Naive thymus-derived CD4-positive, alpha-beta T cell (primary cell): ENCODE measurements at regions not wholly inside any gene's neighbourhood (a gene's known extent, or its start where the extent isn't known, plus 50 kb on each side); places are given as distances from the start of the nearest gene placed in this dataset.

Source experiments
- ATAC-seq: fragments of 150-1000 bp; cut with Tn5 transposase; 2 replicates; pipeline ENCODE4 v1.10.0; 2021; ENCODE audit warnings: mild to moderate bottlenecking, moderate library complexity
- CTCF ChIA-PET: fragments of 350-600 bp; sonication (Branson Sonifier 250); formaldehyde crosslinking; loops from one replicate; lab custom pipeline; 2021; ENCODE audit warnings: antibody characterized with exemption; lab: Charles Lee
- POLR2A ChIA-PET: fragments of 350-600 bp; sonication (Branson Sonifier 250); formaldehyde crosslinking; loops from one replicate; lab custom pipeline; 2021; ENCODE audit warnings: antibody characterized with exemption, inconsistent platforms; lab: Charles Lee
- DNase-seq, 9 donors: peaks; one replicate each; pipeline versions ENCODE4 v3.0.0 to v3.0.0-alpha.2; 2020 to 2022; ENCODE audit warnings: mixed read lengths in 1 of 9
- H3K27ac ChIP-seq: one replicate; pipeline ENCODE4 v1.7.0; 2013; ENCODE audit warnings: mild to moderate bottlenecking, low read depth, low read length, moderate library complexity
- H3K27me3 ChIP-seq, 2 donors: one replicate each; pipeline ENCODE4 v1.7.0; 2013; ENCODE audit warnings: low read length in 2 of 2, mild to moderate bottlenecking in 2 of 2, moderate library complexity in 2 of 2; ENCODE audit not compliant: control insufficient read depth in 2 of 2, insufficient read depth in 2 of 2
- H3K36me3 ChIP-seq, 3 experiments: 1 replicate in 2 of 3; 2 replicates in 1 of 3; pipeline ENCODE4 v1.7.0; 2013; ENCODE audit warnings: low read length in 3 of 3, mild to moderate bottlenecking in 3 of 3, moderate library complexity in 1 of 3; ENCODE audit not compliant: insufficient read depth in 3 of 3, control insufficient read depth in 2 of 3
- H3K4me1 ChIP-seq, 2 donors: one replicate each; pipeline ENCODE4 v1.7.0; 2013; ENCODE audit warnings: low read length in 2 of 2, mild to moderate bottlenecking in 2 of 2, moderate library complexity in 1 of 2; ENCODE audit not compliant: control insufficient read depth in 2 of 2, insufficient read depth in 2 of 2
- H3K4me3 ChIP-seq: 2 replicates; pipeline ENCODE4 v1.7.0; 2013; ENCODE audit warnings: mild to moderate bottlenecking, low read length
- H3K9me3 ChIP-seq, 3 experiments: 1 replicate in 2 of 3; 2 replicates in 1 of 3; pipeline ENCODE4 v1.7.0; 2013; ENCODE audit warnings: low read length in 3 of 3; ENCODE audit not compliant: control insufficient read depth in 2 of 3
- H3K27ac Mint-ChIP-seq, 9 donors: one replicate each; pipeline ENCODE4 v1.8.0; 2020 to 2022; ENCODE audit warnings: mixed read lengths in 9 of 9, mild to moderate bottlenecking in 8 of 9, moderate library complexity in 5 of 9, inconsistent platforms in 2 of 9
- H3K27me3 Mint-ChIP-seq, 5 donors: one replicate each; pipeline ENCODE4 v1.8.0; 2021 to 2022; ENCODE audit warnings: mixed read lengths in 5 of 5, mild to moderate bottlenecking in 1 of 5
- H3K36me3 Mint-ChIP-seq, 5 donors: one replicate each; pipeline ENCODE4 v1.8.0; 2020 to 2022; ENCODE audit warnings: mixed read lengths in 5 of 5, mild to moderate bottlenecking in 3 of 5, inconsistent platforms in 1 of 5
- H3K4me1 Mint-ChIP-seq, 7 donors: one replicate each; pipeline ENCODE4 v1.8.0; 2020 to 2022; ENCODE audit warnings: mixed read lengths in 7 of 7, mild to moderate bottlenecking in 3 of 7, inconsistent platforms in 1 of 7
- H3K4me3 Mint-ChIP-seq, 10 donors: one replicate each; pipeline ENCODE4 v1.8.0; 2020 to 2022; ENCODE audit warnings: mild to moderate bottlenecking in 10 of 10, mixed read lengths in 10 of 10, moderate library complexity in 6 of 10, inconsistent platforms in 2 of 10
- H3K9me3 Mint-ChIP-seq, 11 donors: one replicate each; pipeline ENCODE4 v1.8.0; 2020 to 2022; ENCODE audit warnings: mixed read lengths in 11 of 11, mild to moderate bottlenecking in 4 of 11, inconsistent platforms in 1 of 11, moderate library complexity in 1 of 11
- intact Hi-C, 2 donors: fragments of 100-400 bp; cut with micrococcal nuclease; formaldehyde crosslinking; loops; one replicate each; pipeline ENCODE4 v1.15.1; 2023

DNA sequence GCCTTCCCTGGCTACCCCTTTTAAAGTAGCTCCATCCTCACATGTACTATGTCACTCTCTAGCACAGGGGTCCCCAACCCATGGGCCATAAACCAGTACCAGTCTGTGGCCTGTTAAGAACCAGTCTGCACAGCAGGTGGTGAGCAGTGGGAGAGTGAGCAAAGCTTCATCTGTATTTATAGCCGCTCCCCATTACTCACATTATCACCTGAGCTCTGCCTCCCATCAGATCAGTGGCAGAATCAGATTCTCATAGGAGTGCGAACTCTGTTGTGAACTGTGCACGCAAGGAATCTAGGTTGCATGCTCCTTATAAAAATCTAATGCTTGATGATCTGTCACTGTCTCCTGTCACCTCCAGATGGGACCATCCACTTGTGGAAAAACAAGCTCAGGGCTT lies 116.6 kb upstream of the FOXD3 start:
- H3K4me1 ChIP-seq = no peaks in the 10 kb centered on the region
- H3K9me3 Mint-ChIP-seq = peaks cover 0 to 2% (median 0%) of the 10 kb centered on the region in 11 donors
- H3K4me3 ChIP-seq = no peak overlapping the region
- H3K27me3 ChIP-seq = no peaks in the 10 kb centered on the region
- ChIA-PET CTCF (no interaction called here), POLR2A (no interaction called here)
- intact Hi-C loops = no loop called here
- H3K27me3 Mint-ChIP-seq = peaks cover 0 to 43% (median 16%) of the 10 kb centered on the region in 5 donors
- H3K4me1 Mint-ChIP-seq = no peaks in the 10 kb centered on the region
- no peak overlapping the region for H3K27ac ChIP-seq
- ATAC-seq = no peak
- H3K36me3 ChIP-seq = no peaks in the 10 kb centered on the region
- H3K9me3 ChIP-seq = no peaks in the 10 kb centered on the region
- no peak for DNase-seq
- H3K27ac Mint-ChIP-seq = no peak overlapping the region
- H3K4me3 Mint-ChIP-seq = no peak overlapping the region
- no peaks in the 10 kb centered on the region for H3K36me3 Mint-ChIP-seq

DNA sequence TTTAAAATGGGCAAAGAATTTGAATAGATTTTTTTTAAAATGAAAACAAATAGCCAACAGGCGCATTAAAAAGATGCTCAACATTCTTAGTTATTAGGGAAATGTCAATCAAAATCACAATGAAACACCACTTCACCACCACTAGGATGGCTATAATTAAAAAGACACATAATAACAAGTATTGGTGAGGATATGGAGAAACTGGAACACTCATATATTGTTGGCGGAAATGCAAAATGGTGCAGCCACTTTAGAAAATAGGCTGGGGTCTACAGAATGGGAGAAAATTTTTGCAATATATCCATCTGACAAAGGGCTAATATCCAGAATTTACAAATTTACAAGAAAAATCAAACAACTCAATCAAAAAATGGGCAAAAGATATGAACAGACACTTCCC lies 107.8 kb upstream of the FOXD3 start:
- ATAC-seq = no peak

DNA sequence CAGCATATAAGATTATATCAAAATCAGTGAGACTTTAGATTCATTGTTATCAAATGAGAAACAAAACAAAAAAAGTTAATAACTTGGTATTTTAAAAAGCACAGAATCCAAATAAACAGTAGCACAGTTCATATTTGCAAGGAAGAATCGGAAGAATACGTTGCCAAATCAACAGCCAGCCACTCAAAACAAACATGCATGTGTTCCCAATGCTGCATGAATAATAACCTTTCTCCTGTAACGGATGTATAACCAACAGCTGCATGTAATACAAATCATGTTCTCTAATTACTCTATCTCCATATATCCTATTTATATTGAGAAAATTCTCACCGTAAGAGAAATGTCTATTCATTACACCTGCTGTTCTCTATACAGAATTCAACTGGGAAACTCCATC lies 98.9 kb upstream of the FOXD3 start:
- ATAC-seq = no peak
- Histone ChIP-seq H3K27ac (no peak overlapping the region), H3K27me3 (no peaks in the 10 kb centered on the region), H3K4me1 (no peaks in the 10 kb centered on the region), H3K4me3 (no peak overlapping the region), H3K9me3 (no peaks in the 10 kb centered on the region), H3K36me3 (no peaks in the 10 kb centered on the region)
- H3K27me3 Mint-ChIP-seq = peaks cover 0 to 30% (median 12%) of the 10 kb centered on the region in 5 donors
- intact Hi-C loops = no loop called here
- POLR2A ChIA-PET = no interaction called here
- peaks cover 0 to 3% (median 0%) of the 10 kb centered on the region in 11 donors for H3K9me3 Mint-ChIP-seq
- H3K27ac Mint-ChIP-seq = no peak overlapping the region
- H3K36me3 Mint-ChIP-seq = no peaks in the 10 kb centered on the region
- no peak for DNase-seq
- no peak overlapping the region for H3K4me3 Mint-ChIP-seq
- CTCF ChIA-PET = no interaction called here
- no peaks in the 10 kb centered on the region for H3K4me1 Mint-ChIP-seq

More for the DNA sequence above, 107.8 kb upstream of the FOXD3 start:
- H3K9me3 Mint-ChIP-seq = peaks cover 0 to 17% (median 8%) of the 10 kb centered on the region in 11 donors
- intact Hi-C loops = no loop called here
- no peak overlapping the region for H3K4me3 ChIP-seq
- peaks cover 0 to 4% (median 0%) of the 10 kb centered on the region in 5 donors for H3K36me3 Mint-ChIP-seq
- H3K4me3 Mint-ChIP-seq = no peak overlapping the region
- no peaks in the 10 kb centered on the region for H3K9me3 ChIP-seq
- DNase-seq = no peak
- H3K4me1 Mint-ChIP-seq = no peaks in the 10 kb centered on the region
- ChIA-PET CTCF (no interaction called here), POLR2A (no interaction called here)
- H3K36me3 ChIP-seq = no peaks in the 10 kb centered on the region
- no peaks in the 10 kb centered on the region for H3K27me3 ChIP-seq
- H3K27ac Mint-ChIP-seq = no peak overlapping the region
- no peaks in the 10 kb centered on the region for H3K4me1 ChIP-seq
- peaks cover 0 to 25% (median 19%) of the 10 kb centered on the region in 5 donors for H3K27me3 Mint-ChIP-seq
- no peak overlapping the region for H3K27ac ChIP-seq

DNA sequence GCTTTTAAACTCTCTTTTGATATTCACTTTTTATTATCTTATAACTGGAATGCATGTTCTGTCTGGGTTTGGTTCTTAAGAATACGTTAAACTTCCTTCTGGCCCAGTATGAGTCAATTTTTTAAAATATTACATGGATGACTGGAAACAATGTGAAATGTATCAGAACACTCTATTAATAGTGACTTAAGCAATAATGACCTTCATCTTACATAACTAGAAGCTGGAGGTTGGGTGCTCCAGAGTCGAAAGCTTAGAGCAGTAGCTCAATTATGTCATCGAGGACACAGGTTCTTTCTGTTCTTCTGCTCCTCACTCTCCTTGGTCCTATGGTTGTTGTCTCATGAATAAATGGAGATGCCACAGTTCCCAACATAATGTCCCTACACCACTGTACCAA lies 91.6 kb upstream of the FOXD3 start:
- ATAC-seq (no peak), DNase-seq (no peak)
- peaks cover 0 to 16% (median 5%) of the 10 kb centered on the region in 5 donors for H3K27me3 Mint-ChIP-seq
- no peak overlapping the region for H3K4me3 ChIP-seq
- no peaks in the 10 kb centered on the region for H3K4me1 Mint-ChIP-seq
- H3K36me3 Mint-ChIP-seq = peaks cover 0 to 3% (median 0%) of the 10 kb centered on the region in 5 donors
- no peaks in the 10 kb centered on the region for H3K4me1 ChIP-seq
- H3K36me3 ChIP-seq = no peaks in the 10 kb centered on the region
- H3K4me3 Mint-ChIP-seq = no peak overlapping the region
- H3K27ac ChIP-seq = no peak overlapping the region
- no peaks in the 10 kb centered on the region for H3K27me3 ChIP-seq
- POLR2A ChIA-PET = no interaction called here
- H3K9me3 Mint-ChIP-seq = peaks cover 0 to 16% (median 3%) of the 10 kb centered on the region in 11 donors
- no peaks in the 10 kb centered on the region for H3K9me3 ChIP-seq
- intact Hi-C loops = no loop called here
- H3K27ac Mint-ChIP-seq = no peak overlapping the region
- CTCF ChIA-PET = no interaction called here

DNA sequence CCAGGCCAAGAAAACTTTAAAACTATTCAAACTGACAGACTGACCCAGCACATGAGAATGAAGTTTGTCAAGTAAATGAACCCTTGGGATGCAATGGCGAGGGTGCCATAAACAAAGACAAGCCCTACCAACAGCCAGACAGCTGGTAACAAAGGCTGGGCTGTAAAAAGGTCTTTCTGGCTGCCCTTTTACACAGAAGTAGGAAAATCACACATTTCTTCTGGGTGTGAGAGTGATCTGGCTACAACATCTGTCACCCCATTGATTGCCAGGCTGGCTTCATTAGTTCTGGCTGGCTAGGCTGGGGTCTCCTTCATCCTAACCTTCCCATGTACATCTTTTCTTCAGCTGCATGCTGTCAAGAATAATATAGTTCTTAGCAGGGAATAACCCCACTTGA lies 83.6 kb upstream of the FOXD3 start:
- Mint-ChIP-seq H3K9me3 (peaks cover 0 to 18% (median 5%) of the 10 kb centered on the region in 11 donors), H3K27ac (no peak overlapping the region), H3K4me1 (no peaks in the 10 kb centered on the region), H3K27me3 (peaks cover 0 to 21% (median 9%) of the 10 kb centered on the region in 5 donors), H3K4me3 (no peak overlapping the region), H3K36me3 (peaks cover 0 to 3% (median 0%) of the 10 kb centered on the region in 5 donors)
- Histone ChIP-seq H3K4me3 (no peak overlapping the region), H3K27me3 (no peaks in the 10 kb centered on the region), H3K36me3 (no peaks in the 10 kb centered on the region), H3K9me3 (no peaks in the 10 kb centered on the region), H3K4me1 (no peaks in the 10 kb centered on the region), H3K27ac (no peak overlapping the region)
- ChIA-PET CTCF (no interaction called here), POLR2A (no interaction called here)
- ATAC-seq (no peak), DNase-seq (no peak)
- intact Hi-C loops = no loop called here

DNA sequence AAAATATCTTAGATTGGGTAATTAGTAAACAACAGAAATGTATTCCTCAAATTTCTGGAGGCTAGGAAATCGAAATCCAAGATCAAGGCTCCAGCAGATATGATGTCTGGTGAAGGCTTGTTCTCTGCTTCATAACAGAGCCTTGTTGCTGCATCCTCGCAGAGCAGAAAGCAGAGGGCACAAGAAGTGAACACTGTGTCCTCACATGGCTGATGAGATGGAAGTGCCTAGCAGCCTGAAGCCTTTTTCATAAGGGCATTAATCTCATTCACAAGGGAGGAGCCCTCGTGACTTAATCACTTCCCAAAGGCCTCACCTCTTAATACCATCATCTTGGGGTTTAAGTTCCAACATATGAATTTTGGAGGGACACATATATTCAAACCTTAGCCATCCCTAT lies 77.2 kb upstream of the FOXD3 start:
- peaks cover 0 to 10% (median 0%) of the 10 kb centered on the region in 5 donors for H3K27me3 Mint-ChIP-seq
- DNase-seq (no peak), ATAC-seq (no peak)
- no peaks in the 10 kb centered on the region for H3K36me3 Mint-ChIP-seq
- Histone ChIP-seq H3K27ac (no peak overlapping the region), H3K4me3 (no peak overlapping the region), H3K9me3 (no peaks in the 10 kb centered on the region), H3K36me3 (no peaks in the 10 kb centered on the region), H3K27me3 (no peaks in the 10 kb centered on the region), H3K4me1 (no peaks in the 10 kb centered on the region)
- intact Hi-C loops = no loop called here
- POLR2A ChIA-PET = no interaction called here
- H3K27ac Mint-ChIP-seq = no peak overlapping the region
- H3K9me3 Mint-ChIP-seq = peaks cover 0 to 16% (median 4%) of the 10 kb centered on the region in 11 donors
- no peak overlapping the region for H3K4me3 Mint-ChIP-seq
- H3K4me1 Mint-ChIP-seq = no peaks in the 10 kb centered on the region
- CTCF ChIA-PET = no interaction called here

DNA sequence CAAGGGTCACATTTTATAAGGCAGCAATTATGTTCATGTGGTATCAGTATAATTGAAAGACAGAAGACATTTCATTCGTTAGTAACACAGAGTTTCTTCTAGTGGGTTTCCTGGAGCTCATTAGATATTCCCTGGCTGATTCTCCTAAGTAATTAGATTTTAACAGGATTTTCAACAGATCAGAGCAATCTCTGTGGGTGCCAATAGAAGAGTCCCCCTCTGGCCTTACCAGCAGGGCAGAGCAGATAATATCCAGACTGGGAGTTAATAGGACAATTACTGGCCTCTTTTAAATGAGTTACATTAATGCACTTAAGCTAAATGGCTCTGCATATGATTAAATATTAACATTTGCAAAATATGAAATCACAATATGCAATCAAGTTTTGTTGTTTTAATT lies 74.2 kb upstream of the FOXD3 start:
- no peak overlapping the region for H3K27ac Mint-ChIP-seq
- no peaks in the 10 kb centered on the region for H3K9me3 ChIP-seq
- no peaks in the 10 kb centered on the region for H3K4me1 ChIP-seq
- ATAC-seq = no peak
- no peaks in the 10 kb centered on the region for H3K4me1 Mint-ChIP-seq
- POLR2A ChIA-PET = no interaction called here
- CTCF ChIA-PET = no interaction called here
- no peaks in the 10 kb centered on the region for H3K36me3 ChIP-seq
- intact Hi-C loops = no loop called here
- no peak overlapping the region for H3K27ac ChIP-seq
- H3K27me3 ChIP-seq = no peaks in the 10 kb centered on the region
- no peak overlapping the region for H3K4me3 ChIP-seq
- peaks cover 0 to 14% (median 0%) of the 10 kb centered on the region in 5 donors for H3K27me3 Mint-ChIP-seq
- DNase-seq = no peak
- no peaks in the 10 kb centered on the region for H3K36me3 Mint-ChIP-seq
- peaks cover 0 to 16% (median 4%) of the 10 kb centered on the region in 11 donors for H3K9me3 Mint-ChIP-seq
- no peak overlapping the region for H3K4me3 Mint-ChIP-seq
